ENCODE measurements at regions not wholly inside any gene's neighbourhood (a gene's known extent, or its start where the extent isn't known, plus 50 kb on each side); places are given as distances from the start of the nearest gene placed in this dataset.
A peak's percentile ranks its signal among the peaks of the same experiment; 100 is the strongest.

DNA sequence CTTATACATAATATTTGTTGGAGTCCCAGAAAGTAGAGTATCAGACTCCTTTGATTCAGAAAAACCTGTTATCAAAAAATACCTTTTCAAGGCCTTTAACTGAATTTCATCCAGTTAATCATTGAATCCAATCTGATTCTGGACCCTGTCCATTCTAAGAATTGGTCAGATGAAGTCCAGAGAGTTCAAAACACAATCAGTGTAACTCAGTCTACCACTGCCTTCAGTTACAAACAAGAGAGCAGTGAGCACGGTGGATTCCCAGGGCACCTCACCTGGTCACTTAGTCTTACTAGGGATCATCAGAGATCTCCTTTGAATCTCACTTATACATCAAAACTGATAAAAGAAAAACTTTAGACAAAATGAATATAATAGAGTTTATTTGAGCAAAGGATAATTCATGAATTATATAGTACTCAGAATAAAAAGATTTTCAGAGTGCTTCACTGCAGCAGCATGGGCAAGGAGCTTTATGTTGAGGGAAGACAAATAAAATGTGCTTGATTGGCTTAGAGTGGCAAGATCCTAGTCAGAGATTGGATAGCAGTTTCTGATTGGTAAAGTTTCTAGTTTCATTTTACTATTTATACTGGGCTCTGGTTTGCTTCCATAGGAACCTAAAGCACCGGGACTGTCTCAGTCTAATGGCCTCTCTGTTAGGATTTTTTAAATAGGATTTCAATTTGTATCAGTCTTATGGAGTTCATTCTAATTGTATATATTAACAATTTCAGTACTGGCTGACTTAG, 474.9 kb upstream of the GOLIM4 start:
- no peak for DNase-seq

DNA sequence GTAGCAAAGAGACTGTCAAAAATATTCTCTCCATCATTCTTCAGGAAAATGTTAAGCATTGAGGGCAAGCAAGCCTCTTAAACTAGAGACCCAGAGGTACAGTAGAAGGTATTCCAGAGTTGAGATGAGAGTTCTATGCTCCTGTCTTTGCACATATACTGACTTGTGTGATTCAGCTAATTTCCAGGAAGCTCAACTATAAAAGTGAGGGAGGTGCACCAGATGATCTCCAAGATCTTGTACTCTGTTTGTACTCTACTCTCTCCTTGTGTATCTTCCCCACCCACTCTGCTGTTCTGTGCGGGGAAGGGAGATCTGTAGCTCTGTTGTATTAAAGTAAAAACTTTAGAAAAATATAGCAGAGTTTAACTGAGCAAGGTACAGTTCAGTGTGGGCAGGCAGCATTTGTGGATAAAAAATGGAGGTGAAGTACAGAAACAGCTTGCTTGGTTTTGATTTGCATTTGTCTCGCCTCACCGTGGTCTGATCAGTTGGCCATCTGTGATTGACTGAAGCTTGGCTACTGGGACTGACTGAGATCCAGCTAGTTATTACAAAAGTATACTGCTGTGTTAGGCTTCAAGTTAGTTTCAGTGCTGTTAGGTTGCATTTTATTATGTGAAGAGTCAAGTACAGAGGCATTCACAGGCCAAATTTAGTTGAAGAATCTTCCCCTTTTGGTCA, 463.1 kb upstream of the GOLIM4 start:
- DNase-seq = no peak

DNA sequence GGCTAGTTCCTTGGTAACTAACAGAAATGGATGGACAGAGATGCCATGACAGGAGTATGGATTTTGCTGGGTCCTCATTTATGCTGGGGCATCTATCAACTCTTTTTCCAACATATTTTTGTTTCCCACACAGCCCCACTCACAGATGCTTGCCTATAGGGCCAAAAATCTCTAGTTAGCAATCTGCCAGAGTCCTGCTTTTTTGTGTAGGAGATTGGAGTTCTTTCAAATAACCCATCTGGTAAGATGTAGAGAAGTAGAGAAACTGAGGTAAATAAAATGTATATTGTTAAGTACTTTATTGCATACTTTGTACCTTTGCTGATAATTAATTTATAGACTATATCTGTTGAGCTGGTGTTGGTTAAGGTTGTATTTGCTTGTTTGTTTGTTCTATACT, 456.5 kb upstream of the GOLIM4 start:
- DNase-seq = no peak

DNA sequence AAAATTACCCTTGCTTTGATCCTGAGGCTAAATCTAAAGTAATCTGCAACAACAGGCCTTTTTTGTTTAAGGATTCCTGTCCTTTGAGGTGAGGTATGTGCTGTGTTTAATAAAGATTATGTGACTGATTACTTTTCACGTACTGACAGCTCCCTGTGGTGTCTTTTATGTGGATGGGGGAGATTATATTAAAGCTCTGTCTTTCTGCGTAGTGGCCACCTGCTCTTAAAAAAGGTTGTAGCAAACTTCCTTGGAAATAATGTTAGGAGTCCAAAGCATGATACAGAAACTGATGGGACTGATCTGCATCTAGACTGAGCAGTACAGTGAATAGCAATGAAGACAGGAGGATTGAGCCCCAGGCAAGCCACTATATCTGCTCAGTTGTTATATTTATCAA, 453.0 kb upstream of the GOLIM4 start:
- DNase-seq = no peak

DNA sequence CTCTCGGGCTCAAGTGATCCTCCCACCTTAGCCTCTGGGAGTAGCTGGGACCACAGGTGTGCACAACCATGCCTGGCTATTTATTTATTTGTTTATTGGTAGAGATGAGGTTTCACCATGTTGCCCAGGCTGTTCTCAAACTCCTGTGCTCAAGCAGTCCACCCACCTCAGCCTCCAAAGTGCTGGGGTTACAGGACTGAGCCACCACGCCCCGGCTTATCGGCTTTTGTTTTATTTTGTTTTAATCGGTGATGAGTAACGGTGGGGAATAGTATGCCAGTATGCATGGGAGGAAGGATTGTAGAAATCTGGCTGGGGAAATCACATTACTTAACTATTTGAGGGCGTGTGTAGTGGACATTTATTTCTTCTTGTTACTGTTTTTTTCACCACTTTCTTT, 451.0 kb upstream of the GOLIM4 start:
- DNase-seq = no peak

DNA sequence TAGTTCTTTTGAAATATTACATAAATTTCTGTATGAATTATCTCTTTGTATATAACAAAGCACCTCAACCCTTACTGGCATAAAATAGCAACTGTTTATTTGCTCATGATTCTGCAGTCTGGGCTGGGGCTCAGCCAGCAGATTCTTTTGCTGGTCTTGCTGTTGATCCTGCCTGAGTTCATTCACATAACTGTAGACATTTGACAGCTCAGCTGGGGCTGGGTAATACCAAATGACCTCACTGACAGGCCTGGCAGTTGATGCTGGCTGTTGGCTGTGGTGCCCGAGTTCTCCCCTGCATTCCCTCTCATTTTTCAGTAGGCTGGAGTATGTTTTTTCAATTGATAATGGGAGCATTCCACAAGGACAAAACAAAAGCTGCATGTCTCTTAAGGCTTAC, 449.9 kb upstream of the GOLIM4 start:
- DNase-seq = no peak

DNA sequence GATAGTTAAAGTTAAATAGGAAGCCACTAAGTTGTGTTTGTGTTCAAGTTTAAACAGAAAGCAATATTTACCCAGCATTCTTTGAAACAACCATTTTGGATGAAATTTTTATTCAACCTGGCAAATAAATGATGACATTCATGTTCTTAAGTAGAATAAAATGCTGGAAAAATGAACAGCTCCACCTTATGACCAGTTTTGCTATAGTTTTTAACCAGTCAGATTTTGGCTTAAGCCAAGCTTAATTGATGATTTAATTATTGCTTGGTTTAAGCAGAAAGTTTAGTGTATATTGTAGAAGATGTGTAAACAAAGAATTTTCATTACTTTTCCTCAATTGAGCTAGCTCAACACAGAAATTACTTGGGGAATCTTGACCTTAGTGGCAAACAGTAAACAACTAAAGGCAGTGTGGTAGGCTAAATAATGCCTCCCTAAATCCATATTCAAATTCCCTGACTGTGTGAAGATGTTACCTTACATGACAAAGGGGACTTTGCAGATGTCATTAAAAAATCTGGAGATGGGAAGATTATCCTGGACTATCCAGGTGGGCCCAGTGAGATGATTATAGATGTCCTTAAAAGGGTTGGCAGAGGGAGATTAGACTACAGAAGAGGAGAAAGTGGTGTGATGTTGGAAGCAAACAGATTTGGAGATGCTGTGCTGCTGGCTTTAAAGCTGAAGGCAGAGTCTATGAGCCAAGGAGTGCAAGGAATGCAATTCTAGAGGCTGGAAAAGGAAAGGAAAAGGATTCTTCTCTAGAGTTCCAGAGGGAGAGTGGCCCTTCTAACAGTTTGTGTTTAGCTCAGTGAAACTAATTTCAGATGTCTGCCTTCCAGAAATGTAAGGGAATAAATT, 448.6 kb upstream of the GOLIM4 start:
- DNase-seq = no peak

DNA sequence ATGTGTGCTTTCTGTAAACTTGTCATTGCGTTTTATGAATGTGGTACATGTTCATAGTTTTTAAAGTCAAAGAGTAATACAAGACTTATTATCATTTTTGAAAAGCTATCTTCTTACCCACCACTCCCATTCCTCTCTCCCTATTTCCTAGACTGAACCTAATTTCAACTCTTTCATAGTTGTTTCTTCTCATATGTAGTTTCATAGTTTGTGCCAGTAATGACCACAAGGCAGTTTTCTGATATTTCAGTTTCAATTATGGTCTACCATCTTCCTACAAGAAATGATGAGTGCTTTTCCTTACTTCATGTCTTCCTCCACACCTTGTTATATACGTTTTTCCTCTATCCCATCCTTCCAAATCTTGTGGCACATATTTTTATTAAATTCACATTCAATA, 445.0 kb upstream of the GOLIM4 start:
- DNase-seq = no peak

DNA sequence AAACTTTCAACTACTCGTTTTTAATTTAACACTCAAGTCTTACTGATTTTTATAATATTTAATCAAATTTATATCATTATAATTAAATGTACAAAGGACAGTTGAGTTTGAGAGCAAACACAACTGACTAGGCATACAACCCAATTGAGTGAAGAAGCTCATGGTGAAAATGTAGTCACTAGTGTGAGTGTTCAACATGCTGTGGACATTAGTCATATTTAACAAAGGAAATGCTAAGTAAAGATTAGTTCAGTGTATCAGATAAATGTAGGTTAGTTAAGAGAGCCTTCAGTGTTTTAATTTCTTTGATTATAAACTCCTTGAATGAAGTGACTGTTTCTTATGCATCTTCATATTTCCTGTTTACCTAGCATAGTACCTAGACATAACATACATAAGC, 444.2 kb upstream of the GOLIM4 start:
- DNase-seq = no peak

DNA sequence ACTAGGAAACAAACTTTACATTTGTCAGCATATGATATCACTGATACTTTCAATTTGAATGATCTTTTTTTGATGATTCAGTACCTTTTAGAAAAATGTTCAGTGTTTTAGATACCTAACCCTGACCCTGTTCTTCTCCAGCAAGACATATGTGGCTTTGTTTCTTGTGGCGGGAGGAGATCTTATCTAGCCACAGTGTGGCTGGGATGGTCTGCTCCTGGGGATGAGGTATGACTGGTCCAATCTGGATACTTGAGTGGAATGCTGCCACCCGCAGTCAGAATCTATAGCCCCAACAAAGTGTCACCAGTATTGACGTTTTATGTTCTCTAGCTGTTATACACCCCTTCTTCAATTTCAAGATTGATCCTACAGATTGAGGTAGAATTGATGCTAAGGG, 439.0 kb upstream of the GOLIM4 start:
- no peak for DNase-seq

DNA sequence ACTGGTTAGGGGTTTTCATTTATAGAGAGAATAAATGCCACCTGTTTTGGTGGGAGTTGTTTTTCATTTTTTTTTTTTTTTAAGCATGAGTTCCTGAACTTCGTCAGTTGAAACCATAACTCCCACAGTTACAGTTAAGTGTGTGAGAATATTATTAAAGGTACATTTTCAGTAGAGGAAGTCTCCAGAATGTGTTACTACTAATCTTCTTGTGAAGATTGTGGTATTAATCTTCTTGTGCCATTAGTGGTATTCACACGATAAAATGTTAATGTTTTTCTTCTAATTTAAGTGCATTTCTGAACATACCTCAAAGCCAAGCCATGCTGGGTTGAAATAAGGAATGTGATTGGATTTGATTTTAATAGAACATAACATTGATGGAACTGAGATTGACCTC, 437.9 kb upstream of the GOLIM4 start:
- DNase-seq = no peak

DNA sequence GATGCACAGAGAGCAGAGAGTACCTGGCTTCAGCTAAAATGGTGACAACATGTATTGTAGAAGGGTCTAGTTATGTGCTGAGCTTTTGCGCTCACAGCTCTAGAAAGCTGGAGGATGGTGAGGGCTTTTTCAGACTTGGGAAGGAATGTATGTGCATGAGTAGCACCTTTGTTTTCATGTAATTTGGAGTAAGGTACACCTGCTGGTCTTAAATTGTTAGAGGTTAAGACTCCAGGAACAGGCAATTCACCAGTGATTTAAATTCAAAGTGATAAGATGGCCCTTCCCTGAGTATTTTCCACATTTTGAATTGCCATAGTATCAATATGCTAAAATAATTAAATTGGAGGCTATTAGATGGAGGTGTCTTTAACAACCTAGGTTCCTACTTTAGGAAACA, 436.4 kb upstream of the GOLIM4 start:
- DNase-seq = no peak

DNA sequence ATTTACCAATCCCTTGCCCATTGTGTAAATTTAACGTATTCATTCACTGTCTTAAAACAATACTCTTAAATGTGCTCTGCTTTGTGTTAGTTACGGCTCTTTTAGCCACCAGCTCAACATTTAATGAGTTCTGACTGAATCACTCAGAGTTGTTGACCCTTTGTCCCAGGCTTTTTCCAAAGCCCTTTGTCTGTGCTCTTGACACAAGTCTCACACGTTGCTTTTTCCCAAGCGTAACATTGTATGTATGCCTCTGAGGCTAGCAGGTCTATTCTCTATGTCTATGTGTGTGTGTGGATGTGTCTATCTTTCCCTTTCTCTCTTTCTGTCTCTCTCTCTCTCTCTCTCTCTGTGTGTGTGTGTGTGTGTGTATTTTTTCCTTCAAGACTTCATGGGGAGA, 435.4 kb upstream of the GOLIM4 start:
- DNase-seq = no peak

DNA sequence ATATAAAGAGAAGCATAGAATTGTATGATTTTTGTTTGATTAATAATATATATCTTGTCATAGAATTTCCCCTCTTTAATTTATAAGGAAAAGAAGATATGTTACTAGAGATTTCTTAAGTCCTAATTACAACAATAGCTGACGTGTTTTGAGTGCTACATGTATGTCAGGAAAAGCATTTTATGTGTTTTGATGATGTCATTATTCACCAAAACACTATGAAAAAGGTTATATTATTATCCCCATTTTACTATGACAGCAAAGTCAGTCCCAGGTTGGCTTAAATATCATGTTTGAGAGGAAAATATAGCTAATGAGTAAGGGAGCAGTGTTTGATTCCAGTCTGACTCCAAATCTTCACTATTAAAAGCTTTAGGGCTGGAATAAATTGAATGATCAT, 428.4 kb upstream of the GOLIM4 start:
- no peak for DNase-seq

DNA sequence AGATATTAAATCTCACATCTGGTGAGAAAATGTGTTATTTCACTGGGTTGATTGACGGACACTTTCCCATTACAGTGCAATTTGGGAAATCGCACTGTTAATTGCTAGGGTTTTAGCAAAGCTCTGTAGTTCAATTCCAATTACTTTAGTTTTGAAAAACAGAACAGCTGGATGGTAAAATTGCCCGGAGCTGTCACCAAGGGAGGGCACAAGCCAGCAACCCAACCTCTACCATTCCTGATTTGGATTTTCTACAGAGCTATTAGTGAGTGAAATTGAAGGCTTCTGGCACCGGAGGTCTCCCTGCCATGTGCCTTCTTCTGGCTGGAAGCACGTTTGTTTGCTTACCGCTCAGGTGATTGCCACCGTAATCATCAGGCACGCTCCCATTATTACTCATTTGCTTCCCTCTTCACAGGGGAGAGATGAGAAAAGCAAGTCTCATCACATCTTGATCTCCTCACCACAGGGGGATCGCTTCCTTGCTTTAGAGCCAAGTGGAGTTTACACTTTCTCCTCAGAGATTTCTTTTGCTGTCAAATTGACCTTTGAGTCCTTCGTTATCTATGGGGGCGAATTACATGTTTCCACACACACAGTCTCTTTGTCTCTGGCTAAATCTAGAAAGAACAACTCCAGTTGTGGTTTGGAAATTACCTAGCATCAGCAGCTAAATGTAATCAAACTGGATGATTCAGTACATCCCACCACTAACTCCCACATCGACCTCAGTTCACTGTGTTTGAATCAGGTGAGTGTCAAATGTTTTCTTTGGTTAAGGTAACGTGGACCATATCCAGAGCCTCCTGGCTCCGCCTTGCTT, 421.7 kb upstream of the GOLIM4 start:
- no peak for DNase-seq

DNA sequence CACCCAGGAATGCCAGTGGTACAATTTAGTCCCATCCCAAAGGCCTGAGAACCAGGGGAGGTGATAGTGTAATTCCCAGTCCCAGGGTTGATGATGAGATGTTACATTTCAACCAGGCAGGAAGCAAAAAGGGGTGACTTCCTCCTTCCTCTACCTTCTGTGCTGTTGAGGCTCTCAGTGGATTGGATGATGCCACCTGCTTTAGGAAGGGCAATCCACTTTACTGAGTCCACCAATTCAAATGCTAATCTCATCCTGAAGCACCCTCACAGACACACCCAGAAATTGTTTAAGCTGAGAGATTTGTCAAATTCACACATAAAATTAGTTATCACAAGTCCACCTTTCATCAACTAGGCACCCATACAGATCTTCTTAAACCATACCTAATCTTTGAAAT, 418.5 kb upstream of the GOLIM4 start:
- no peak for DNase-seq

DNA sequence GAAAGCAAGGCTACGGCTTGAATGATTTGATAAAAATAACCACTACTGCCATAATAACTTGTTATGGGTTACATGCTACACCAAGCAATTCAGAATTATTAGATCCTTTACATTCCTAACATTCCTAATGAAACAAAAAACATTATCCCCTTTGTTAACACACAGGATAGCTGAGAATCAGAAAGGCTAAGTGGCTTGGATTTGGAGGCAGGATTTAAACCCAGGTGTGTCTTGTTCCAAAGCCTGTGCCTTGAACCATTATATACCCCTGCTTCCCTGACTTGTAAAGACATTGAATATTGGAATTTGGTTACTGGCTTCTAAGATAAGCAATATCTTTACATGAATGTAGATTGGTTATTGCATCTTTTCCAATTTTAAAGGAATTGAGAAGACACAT, 417.1 kb upstream of the GOLIM4 start:
- no peak for DNase-seq

DNA sequence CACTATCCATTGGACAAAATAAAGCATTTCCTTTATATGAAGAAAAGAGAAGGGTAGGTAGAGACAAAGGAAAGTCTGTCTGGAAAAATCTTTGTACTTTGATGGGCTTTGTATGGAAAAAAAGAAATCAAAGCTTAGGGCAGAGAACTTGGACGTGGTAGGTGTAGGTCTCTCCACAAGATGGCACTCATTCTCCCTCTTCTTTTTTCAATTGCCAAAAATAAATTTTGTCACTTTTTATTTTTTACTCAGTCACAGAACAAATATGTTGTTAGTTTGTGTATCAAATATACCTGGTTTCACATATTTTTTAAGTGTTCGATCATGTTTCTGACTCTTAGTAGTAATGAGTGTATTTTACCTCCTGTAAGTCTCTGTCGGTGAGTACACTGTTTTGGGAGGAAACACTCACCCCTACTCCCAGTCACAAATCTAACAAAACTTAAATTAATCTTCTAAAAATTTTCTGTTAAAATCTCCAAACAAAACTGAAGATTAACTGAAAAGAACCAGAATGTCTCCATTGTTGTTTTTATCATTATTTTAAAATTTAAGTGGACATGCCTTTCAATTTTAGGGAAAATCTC, 415.8 kb upstream of the GOLIM4 start:
- DNase-seq = peak; percentile 7

DNA sequence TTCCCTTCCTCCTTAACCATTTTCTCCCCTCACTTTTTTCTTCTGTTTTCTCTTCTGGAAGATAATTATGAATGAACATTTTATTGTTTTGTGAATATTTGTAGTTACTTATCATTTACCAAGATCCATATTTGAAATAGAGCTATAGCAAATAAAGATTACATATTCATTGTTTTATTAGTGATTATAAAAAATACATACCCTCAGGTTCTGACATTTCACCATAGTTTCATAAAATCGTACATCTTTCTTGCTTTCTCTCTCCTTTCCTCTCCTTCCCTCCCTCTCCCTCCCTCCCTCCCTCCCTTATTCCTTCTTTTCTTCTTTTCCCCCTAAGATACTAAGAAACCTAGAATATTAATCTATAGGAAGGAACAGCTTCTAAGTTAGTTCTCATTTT, 410.9 kb upstream of the GOLIM4 start:
- no peak for DNase-seq

DNA sequence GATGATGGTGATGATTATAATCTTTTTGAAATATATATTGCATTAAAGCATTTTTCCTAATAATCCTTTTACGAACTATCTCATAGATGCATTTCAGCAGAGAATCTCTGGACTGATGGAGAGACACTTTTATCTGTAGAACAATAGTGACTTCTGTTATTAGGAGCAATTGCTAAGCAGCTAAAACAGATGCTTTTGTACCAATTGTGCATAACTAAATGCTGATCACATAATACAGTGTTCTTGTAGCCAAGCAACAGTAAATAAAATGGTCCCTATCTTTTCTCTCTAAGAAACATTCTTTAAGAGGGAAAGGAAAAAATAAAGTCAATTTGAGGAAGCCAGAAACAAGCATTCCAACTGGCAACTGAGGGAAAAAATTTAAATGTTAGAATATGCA, 405.8 kb upstream of the GOLIM4 start:
- no peak for DNase-seq

DNA sequence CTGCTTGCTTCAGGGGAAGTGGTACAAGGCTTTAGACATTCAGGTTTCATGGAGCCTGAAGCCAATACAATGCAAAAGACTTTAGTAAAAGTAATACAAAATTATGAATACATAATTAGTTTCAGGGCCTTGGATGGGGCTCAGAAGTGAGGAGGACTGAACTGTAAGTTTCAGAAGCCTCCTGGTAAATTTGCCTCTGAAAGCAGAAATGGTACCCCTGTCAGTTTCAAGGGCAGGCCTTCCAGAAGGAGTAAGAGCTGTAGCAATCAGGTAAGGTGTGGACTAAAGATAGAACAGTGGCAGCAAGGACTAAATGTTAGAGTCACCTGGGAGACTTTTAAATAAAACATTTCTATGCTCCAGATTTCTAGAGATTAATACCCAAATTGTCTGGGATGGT, 402.5 kb upstream of the GOLIM4 start:
- DNase-seq = no peak

DNA sequence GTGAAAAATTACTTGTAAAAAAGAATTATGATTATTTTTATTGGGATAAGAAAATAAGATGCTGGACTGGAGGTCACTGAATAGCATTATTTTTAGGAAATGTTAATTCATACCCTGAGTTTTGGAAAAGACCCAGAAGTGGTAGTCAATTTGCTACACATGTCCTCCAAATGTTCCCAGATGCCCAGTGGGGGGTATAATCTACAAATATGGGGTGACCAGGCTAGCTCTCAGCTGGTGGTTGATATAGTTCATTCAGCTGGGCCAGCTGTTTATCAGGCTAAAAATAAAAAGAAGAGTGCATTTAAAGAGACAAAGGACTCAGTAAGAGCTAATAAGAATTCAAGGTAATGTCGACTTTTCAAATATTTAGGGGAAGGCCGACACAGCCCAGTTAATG, 402.0 kb upstream of the GOLIM4 start:
- no peak for DNase-seq

DNA sequence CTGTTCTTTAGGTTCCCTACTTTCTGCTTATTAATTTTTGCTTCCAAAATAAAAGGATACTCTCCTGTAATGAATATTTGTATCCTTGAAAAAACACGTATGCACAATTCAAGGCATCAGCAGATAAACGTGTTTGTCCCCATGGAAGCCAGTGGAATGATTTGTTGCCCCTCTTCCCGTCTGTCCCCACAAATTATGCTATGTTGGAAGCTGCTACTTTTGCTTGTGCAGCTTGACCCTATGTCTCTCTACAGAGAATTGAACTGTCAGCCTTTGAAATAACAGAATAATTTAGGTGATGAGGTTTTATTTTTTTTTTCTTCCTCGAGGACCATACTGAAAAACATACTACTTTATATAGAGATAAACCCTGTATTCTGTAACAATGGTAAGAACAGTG, 401.5 kb upstream of the GOLIM4 start:
- no peak for DNase-seq
